GM18520 (cell line): ENCODE measurements at regions not wholly inside any gene's neighbourhood (a gene's known extent, or its start where the extent isn't known, plus 50 kb on each side); places are given as distances from the start of the nearest gene placed in this dataset.

Experiments
- ATAC-seq: cut with Tn5 transposase; IDR thresholded peaks from one replicate; pipeline ENCODE4 v1.9.1; 2021; ENCODE audit not compliant: unreplicated experiment

DNA sequence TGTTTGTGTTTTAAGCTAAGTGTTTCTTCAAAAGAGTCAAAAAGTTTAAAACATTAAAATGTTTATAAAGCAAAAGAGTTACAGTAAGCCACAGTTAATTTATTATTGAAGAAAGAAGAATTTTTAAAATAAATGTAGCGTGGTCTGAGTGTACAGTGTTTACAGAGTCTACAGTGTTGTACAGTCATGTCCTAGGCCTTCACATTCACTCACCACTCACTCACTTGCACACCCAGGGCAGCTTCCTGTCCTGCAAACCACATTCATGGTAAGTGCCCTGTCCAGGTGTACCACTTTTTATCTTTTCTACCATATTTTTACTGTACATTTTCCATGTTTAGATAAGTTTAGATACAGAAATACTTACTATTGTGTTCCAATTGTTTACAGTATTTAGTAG is 239.7 kb upstream of the AGA start:
- ATAC-seq = no peak

DNA sequence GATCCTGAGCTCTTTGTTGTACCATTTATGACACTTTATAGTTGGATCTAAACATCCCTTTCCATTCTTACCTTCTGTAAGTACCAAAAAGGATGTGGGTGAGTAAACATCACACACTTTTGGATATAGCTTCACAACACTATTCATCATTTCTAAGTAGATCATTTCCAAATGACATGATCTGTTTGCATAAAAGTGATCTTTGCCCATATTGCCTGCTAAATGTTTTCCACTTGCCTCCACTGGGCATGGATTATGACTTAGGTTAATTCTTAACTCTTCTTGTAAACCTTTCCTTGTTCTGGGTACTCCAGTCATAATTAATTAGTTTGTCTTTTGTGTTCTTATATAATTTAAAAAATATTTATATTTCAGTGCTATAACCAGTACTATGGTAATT is 244.9 kb upstream of the AGA start:
- ATAC-seq = no peak

DNA sequence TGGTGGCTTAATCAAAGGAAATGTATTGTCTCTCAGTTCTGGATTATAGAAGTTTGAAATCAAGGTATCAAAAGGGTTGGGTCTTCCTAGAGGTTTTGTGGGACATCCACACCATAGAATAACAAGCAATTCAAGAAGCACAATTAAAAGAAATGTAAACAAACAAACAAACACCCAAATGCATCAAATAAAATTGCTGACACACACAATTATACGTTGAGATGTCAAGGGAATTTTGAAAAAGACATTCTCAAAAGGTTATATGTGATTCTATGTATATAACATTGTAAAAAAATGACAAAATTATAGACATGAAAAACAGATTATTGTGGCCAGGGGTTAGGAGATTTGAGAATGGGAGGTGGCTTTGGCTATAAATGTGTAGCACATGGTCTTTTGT is 250.7 kb upstream of the AGA start:
- no peak for ATAC-seq

DNA sequence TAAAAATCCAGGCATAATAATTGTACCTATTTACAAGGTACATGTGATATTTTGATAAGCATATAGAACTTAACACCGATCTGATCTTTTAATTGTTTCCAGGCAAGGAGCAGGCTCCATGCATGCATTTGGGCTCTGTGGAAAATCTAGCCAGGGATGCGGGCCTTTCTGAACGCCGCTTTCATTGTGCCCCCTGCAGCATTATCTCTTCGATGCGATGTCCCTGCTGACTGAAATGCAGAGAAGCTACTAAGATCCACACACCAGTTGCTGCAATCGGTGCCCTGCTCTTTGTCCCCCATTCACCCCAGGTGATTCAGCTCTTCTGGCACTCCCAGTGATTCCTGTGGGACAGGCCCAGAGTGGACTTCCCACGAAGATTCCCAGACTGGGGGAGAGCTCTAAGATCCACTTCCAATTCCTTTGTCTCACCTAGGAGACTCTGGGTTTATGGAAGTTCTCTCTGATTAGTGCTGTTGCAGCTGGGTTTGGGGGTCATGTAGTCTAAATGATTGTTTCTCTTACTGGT is 254.3 kb upstream of the AGA start:
- no peak for ATAC-seq

DNA sequence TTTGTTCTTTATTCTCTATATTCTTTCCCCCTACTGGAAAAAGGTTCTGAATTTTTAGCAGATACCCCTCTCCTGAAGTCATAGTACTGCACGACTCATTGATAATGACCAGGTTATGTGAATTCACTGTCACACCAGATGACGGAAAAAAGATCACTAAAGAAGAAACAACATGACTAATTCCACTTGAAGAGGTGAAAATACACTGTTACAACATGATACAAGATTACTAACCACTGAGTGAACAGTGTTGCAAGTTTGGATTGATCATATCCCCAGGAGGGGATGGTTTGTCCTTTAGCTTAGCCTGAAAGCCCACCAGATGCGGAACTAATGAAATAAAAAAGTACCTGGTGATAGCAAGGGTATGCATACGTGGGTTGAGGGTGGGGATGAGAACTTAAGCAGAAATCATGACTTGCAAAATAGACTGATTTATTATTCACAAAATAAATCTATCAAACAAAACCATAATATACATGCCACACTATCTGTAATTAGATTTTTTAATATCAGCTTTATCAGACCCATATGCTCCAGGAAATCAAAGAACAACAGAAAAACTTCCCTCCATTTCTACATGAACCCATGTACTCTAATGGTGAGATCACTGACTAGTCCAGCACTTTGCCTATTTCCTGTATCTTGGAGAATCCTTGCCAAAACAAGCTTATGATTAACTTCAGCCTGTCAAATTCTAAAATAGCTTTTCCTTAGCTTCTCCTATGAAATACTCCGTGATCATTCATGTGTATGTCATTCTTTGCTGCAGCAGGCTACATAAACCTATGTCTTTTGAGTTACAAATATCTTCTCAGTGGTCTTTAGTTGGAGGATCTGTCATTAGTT is 257.4 kb upstream of the AGA start:
- no peak for ATAC-seq

DNA sequence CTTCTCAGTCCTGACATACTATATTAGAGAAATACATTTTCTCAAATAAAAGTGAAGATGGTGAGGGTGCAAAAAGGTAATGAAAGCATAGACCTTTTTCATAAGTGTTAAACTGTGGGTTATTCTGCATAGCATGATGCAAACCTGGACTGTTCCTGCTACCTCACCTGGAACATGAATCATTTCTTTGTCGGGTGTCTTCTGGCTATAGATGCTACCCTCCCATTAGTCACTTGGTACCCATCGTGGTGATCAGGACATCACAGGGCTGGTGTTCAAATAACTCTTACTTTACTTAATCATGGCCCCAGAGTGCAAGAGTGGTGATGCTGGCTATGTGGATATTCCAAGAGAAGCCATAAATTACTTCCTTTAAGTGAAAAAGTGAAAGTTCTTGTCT is 264.7 kb upstream of the AGA start:
- ATAC-seq = no peak

DNA sequence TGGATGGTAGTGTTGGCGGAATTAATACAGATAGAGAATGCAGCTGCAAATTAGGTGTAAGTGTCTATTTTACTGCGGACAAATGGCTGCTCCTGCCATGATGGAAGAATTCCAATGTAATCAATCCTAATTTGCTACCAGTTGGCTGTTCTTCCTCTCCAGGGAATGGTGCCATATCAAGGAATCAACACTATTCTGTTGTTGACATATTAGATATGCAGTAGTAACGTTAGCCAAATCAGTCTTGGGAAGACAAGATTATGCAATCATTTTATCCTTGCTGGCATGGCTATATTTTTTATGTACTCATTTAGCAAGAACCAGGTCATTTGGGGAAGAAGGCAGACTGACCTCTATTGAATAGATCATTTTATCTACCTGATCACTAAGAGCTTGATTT is 271.2 kb upstream of the AGA start:
- no peak for ATAC-seq

DNA sequence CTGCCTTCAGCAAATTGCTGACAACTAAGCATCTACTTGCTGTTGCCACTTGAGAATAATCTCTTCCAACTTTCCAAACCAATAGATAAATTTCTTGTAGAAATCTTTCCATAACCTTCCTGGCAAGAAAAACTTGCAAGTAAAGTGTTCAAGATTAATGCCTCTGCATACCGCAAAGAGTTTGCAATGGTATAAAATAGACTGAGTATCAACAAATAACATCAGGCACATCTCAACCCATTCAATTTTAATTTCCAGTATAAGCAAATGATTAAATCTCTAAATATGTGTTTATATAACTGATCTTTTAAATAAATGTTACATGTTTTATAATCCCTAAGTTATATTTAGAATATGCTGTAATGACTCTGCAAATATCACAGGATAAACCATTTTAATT is 275.2 kb upstream of the AGA start:
- no peak for ATAC-seq

DNA sequence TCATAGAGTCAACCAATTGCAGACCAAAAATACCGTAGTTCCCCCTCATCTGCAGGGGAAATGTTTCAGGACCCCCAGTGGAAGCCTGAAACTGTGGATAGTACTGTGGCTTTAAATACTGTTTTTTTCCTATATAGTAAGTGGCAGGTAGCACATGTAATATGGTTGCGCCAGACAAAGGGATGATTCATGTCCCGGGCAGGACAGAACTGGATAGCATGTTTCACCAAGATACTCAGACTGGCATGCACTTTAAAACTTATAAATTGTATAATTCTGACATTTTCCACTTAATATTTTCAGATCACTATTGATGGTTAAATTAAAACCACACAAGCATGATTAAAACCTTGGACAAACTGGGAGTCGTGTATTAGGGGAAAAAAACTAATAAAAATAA is 276.3 kb upstream of the AGA start:
- ATAC-seq = no peak

DNA sequence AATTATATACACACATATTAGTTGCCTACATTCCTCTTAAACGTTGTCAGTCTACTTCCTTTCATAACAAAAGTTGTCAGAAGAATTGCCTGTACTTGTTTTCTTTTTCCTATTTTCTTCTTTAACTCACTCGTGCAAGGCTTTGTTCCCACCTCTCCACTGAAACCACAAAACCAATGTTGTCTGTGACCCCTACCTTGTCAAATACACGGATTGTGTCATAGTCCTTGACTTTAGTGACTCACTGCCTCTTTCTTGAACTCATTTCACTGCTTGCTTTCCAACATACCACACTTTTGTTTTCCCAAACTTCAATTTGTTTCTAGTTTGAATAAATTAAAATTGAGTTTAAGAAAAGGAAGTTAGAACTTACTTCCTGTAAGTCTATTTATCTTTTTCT is 283.9 kb upstream of the AGA start:
- ATAC-seq = no peak

DNA sequence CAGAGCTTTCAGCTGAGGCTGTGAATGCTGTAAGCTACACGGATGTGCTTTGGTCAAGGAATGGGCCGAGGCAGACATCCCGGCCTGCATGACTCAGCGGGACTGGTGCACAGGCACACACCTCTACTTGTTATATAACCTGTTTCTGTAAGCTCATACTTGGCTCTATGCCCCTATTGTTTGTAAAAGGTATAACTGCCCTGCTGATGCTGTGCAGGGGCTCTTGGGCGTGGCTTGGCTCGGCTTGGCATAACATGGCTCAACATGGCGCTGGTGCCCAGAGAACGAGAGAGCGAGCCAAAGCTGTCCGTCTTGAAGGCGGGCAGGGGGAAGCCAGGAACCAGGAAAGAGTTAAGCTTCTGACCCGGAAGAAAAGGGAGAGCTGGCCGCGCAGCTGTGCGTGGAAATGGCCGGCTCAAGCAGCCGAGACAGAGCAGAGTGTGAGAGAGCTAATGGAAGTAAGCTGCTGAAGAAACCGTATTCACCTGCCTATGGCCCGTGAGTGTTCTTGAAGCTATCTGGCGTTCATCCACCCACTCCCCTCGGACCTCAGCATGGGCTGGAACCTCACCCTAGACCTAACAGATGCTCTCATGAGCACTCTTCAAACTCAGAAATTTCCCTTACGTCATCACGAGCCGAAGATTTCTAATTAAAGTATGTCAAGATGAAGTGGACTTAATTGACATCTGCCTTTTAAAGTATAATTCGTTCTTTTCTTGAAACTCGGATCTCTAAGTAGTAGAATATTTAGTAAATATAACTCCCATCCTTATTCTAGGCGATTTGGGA is 286.3 kb upstream of the AGA start:
- no peak for ATAC-seq

DNA sequence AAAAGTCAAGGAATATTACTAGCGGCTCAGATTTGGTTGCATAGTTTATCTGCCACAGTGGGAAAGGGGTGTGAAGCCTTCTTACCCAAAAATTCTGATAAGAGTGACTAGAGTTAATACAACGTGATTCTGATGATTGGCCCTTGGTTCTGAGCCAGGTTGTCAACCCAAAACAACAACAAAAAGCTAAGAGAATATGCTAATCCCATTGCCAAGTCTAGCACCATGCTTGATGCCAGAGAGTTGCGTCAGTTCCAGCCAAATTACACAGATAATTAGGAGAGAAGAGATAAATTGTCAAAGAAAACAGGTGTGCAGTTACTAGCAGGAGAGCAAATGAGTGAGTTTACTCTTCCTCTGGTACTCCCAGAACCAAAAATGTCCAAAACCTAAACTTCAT is 287.4 kb upstream of the AGA start:
- ATAC-seq = no peak

DNA sequence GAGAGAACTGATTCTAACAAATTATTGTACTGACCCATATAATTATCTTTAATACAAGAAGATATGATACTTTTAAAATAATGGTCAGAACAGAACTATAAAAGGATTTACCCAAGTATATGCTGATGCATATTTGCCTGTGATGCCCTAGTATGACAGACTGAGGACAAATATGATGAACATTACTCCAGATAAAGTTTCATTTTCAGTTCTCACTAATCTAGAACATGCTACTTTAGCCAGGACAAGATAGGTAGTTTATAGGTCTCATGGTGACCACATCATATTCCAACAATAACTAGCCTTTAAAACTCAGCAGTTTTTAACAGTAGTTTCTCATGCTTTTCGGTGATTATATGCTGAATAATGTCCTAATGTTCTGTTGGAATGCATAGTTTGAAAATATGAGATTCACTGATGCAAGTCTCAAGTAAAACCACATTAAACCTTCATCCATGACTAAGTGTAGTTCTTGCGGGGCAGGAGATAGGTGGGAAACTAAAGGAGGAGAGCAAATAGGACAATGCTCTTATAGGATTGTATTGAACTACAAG is 295.2 kb upstream of the AGA start:
- ATAC-seq = no peak

DNA sequence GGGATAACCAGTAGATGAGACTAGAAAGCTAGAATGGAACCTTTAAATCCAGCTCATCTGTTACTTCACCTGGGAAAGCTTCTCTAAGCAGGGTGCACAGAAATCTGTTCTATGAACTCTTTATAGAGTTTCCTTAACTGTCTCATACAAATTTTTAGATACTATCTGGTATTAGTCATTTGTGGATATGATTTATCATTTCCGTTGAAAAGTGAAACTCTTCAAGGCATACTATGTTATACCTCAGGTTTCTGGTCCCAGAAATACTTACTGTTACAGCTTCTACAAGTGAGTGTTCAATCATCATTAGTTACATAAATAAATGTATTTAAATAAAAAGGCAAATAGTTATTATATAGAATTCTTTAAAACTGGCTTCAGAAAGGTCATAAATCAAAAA is 298.3 kb upstream of the AGA start:
- peak; percentile 63 for ATAC-seq

DNA sequence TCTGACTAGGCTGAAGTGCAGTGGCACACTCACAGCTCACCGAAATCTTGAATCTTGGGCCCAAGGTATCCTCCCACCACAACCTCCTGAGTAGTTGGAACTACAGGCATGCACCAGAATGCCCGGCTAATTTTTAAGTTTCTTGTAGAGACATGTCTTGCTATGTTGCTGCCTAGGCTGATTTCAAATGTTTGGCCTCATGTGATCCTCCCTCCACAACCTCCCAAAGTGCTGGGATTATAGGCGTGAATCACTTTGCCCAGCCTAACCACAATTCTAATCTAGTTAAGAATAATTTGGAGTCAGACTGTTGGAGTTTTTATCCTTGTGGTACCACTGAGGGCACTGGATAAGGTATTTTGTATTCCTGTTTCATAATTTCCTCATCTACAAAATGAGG is 317.5 kb upstream of the AGA start:
- ATAC-seq = no peak

DNA sequence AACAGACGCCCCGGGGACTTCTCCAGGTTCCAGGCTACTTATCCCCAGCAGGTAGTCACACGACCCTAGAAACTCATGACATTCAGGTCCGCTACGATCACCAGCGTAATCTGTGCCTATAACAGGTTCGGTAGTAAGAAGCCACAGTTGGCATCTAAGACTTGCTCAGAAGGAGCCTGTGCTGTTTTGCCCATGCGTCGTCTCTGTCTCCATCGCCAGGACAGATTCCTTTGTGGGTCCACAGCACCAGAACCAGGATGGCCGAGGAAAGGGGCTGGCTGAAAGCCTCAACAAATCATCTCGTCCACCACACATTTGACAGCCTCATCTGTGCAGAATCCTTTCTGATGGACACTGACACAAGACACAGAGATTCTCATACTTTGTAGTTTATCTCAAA is 319.5 kb upstream of the AGA start:
- no peak for ATAC-seq

DNA sequence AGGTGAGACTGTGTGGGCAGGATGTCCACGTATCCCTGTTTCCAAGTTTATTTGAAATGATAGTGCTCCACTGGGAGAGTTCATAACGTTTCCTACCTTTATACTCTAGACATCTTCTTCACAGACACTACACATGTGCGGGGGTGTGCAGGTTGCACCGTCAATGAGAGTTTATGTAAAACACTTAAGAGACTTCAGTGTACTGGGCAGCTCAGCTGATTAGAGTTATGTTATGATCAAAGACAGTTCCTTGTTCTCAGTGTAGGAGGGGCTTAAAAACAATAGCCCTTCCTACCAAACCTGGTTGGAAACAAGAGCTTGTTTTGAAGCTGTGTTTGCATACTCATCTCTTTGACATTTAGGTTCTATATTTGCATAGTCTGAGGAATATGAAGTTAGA is 326.9 kb upstream of the AGA start:
- ATAC-seq = no peak

DNA sequence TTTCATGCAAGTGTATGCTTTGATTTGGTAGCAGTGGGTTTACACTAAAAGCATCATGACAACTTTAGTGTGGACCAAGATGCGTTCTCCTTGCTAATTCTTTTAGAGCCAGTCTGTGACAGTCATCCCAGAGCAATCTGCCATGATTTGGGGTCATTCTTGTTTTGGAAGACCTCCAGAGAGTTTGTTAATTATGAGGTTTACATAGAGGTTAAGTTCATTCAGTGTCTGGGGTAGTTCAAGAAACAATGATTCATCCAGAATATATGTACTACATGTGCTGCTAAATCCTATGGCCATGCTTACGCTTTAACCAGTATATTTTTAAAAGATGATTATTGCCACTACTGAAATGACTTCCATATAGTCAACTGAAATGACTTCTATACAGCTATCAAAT is 328.5 kb upstream of the AGA start:
- no peak for ATAC-seq

DNA sequence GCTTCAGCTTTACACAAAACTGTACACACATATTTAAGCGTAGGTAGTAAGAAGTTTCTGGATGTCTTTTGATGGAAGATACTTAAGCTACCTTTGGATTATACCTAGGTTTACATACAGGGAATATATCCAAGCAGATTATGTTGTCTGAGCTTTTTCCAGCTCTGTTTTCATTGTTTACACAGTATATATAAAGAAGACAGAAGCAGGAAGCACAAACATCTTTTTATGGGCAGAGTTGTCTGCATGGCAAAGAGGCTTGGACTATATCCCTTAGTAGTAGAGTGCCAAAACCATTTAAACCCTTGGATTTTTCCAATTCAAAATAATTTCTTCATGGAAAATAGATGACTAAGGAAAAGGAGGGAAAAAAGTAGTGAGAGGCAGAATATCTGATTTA is 329.4 kb upstream of the AGA start:
- no peak for ATAC-seq

DNA sequence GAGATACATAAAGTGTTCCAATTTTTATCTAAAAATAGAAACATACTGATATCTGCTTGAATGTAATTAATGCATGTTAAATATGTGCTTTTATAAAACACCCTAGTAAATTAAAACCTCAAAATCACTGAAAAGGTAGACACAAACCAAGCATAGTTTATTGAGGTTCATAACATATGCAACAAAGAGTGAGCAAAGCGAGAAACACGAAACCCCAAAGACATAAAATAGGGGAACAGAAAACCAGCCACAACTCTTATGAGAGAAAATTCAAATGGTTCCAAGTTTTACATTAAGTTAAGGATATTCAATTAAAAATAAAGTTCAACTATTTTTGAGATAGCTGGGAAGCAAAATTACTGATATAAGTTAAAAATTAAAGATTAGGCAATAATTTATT is 336.4 kb upstream of the AGA start:
- ATAC-seq = no peak

DNA sequence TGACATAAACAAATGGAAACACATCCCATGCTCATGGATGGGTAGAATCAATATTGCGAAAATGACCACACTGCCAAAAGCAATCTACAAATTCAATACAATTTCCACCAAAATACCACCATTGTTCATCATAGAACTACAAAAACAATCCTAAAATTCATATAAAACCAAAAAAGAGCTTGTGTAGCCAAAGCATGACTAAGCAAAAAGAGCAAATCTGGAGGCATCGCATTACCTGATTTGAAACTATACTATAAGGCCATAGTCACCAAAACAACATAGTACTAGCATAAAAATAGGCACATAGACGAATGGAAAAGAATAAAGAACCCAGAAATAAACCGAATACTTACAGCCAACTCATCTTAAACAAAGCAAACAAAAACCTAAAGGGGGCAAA is 342.8 kb upstream of the AGA start:
- no peak for ATAC-seq

DNA sequence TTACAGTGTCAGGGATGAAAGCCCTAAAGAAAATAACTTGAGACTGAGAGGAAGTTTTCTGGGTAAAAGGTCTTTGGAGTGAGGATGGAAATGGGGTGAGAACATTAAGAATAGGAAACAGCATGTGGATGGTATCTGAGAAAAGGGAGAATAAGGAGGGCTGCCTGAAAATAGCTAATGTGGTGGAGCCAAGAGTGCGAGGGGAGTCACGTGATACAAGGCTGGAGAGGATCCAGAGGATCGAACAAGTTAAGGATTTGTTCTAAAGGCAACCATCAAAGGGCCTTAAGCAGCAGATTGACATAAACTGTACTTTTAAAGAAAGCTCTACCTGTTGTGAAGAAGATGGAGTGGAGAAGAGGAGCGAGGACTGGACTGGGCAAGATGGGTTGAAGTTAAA is 347.4 kb upstream of the AGA start:
- no peak for ATAC-seq
